Endothelial cell of umbilical vein (primary cell): ENCODE measurements at regions not wholly inside any gene's neighbourhood (a gene's known extent, or its start where the extent isn't known, plus 50 kb on each side); places are given as distances from the start of the nearest gene placed in this dataset.

Source experiments
- BruUV-seq: library from RNA; stranded (reverse); fragments of 400-500 nt; replicated peaks from 2 replicates; lab custom pipeline; 2021; lab: Mats Ljungman, UMichigan
- CTCF ChIA-PET: fragments of 300-600, 350-600 bp; sonication (Branson Sonifier 250); formaldehyde crosslinking; loops from one replicate; lab custom pipeline; 2021; ENCODE audit warnings: antibody characterized with exemption, inconsistent platforms; lab: Charles Lee
- POLR2A ChIA-PET: fragments of 300-600, 350-600 bp; sonication (Branson Sonifier 250); formaldehyde crosslinking; loops from one replicate; lab custom pipeline; 2021; ENCODE audit warnings: antibody characterized with exemption, inconsistent platforms; lab: Charles Lee
- DNase-seq: peaks from one replicate; pipeline ENCODE4 v3.0.0-alpha.2; 2011; ENCODE audit warnings: low read depth, low spot score
- FAIRE-seq: peaks from 2 replicates; lab custom pipeline; 2011; peaks lifted over from hg19 to GRCh38; lab: Jason Lieb, UNC
- H2AFZ ChIP-seq: 2 replicates; pipeline ENCODE4 v1.6.0; 2012; ENCODE audit warnings: low read depth, low read length, control low read depth, inconsistent platforms
- H3K27ac ChIP-seq: 2 replicates; pipeline ENCODE4 v1.5.1; 2011; ENCODE audit warnings: low read depth, mild to moderate bottlenecking, control low read depth, low read length, moderate library complexity; ENCODE audit not compliant: insufficient read depth
- H3K27me3 ChIP-seq, 2 experiments: 2 replicates each; pipeline versions ENCODE4 v1.6.0 to v1.6.1; 2011; ENCODE audit warnings: low read length in 2 of 2, mixed read lengths in 1 of 2; ENCODE audit not compliant: control insufficient read depth in 2 of 2, insufficient read depth in 2 of 2
- H3K36me3 ChIP-seq, 2 experiments: 2 replicates in 1 of 2; 3 replicates in 1 of 2; pipeline ENCODE4 v1.5.1; 2011; ENCODE audit warnings: low read length in 2 of 2, mild to moderate bottlenecking in 1 of 2, moderate library complexity in 1 of 2; ENCODE audit not compliant: control insufficient read depth in 2 of 2, insufficient read depth in 2 of 2; ENCODE audit errors: extremely low read depth in 1 of 2
- H3K4me1 ChIP-seq: 3 replicates; pipeline ENCODE4 v1.5.1; 2011; ENCODE audit warnings: mild to moderate bottlenecking, low read length; ENCODE audit not compliant: control insufficient read depth, insufficient read depth; ENCODE audit errors: extremely low read depth
- H3K4me2 ChIP-seq: 2 replicates; pipeline ENCODE4 v1.6.1; 2011; ENCODE audit warnings: low read length, control low read depth, mixed read lengths; ENCODE audit not compliant: insufficient read depth
- H3K4me3 ChIP-seq, 3 experiments: fragments of 200-600 bp in 1 of 3; sonication (generic), shearing (Covaris generic) in 1 of 3; replicated peaks in 1 of 3; 2 replicates each; pipeline ENCODE4 v1.5.1; 2011 to 2016; ENCODE audit warnings: control low read depth in 3 of 3, low read length in 3 of 3, mild to moderate bottlenecking in 2 of 3, inconsistent platforms in 1 of 3, low read depth in 1 of 3, moderate library complexity in 1 of 3; ENCODE audit not compliant: insufficient read depth in 1 of 3
- H3K79me2 ChIP-seq: 2 replicates; pipeline ENCODE4 v1.6.0; 2012; ENCODE audit warnings: low read length, inconsistent platforms; ENCODE audit not compliant: control insufficient read depth, insufficient read depth
- H3K9ac ChIP-seq: replicated peaks from 2 replicates; pipeline ENCODE3; 2011; ENCODE audit warnings: low read length, control low read depth; ENCODE audit not compliant: insufficient read depth; ENCODE audit errors: extremely low read depth
- H3K9me1 ChIP-seq: replicated peaks from 3 replicates; pipeline ENCODE4 v1.6.0; 2011; ENCODE audit warnings: mild to moderate bottlenecking, low read length; ENCODE audit not compliant: control insufficient read depth, insufficient read depth; ENCODE audit errors: extremely low read depth
- H3K9me3 ChIP-seq: replicated peaks from 2 replicates; pipeline ENCODE4 v1.5.1; 2012; ENCODE audit warnings: low read length, inconsistent platforms; ENCODE audit not compliant: control insufficient read depth, insufficient read depth
- H4K20me1 ChIP-seq: replicated peaks from 2 replicates; pipeline ENCODE3; 2011; ENCODE audit warnings: mild to moderate bottlenecking, low read length; ENCODE audit not compliant: control insufficient read depth, insufficient read depth; ENCODE audit errors: extremely low read depth
- EZH2 ChIP-seq: IDR thresholded peaks from 2 replicates; pipeline ENCODE4 v1.6.1; 2012; ENCODE audit warnings: borderline replicate concordance, low read depth, mild to moderate bottlenecking, moderate library complexity, low read length, inconsistent platforms; ENCODE audit not compliant: severe bottlenecking
- FOS ChIP-seq: IDR thresholded peaks from 2 replicates; pipeline ENCODE4 v1.6.1; 2011; ENCODE audit warnings: mild to moderate bottlenecking, low read length, moderate library complexity, borderline replicate concordance; ENCODE audit not compliant: insufficient read depth
- GATA2 ChIP-seq: IDR thresholded peaks from 2 replicates; pipeline ENCODE4 v1.7.0; 2011; ENCODE audit warnings: low read depth, mild to moderate bottlenecking, moderate library complexity, mixed read lengths, low read length; ENCODE audit not compliant: insufficient read length, insufficient read depth
- JUN ChIP-seq: IDR thresholded peaks from 2 replicates; pipeline ENCODE4 v1.6.1; 2011; ENCODE audit warnings: borderline replicate concordance, low read depth; ENCODE audit not compliant: insufficient read length, insufficient read depth
- MYC ChIP-seq: IDR thresholded peaks from one replicate; pipeline ENCODE4 v1.6.1; 2011; ENCODE audit warnings: mild to moderate bottlenecking, low read depth, low read length
- POLR2A ChIP-seq: IDR thresholded peaks from 2 replicates; pipeline ENCODE4 v1.6.1; 2012; ENCODE audit warnings: low read depth, mild to moderate bottlenecking, control low read depth, low read length
- POLR2AphosphoS5 ChIP-seq: IDR thresholded peaks from 2 replicates; pipeline ENCODE4 v1.6.1; 2012; ENCODE audit warnings: low read depth, mild to moderate bottlenecking, control low read depth, low read length, moderate library complexity; ENCODE audit not compliant: insufficient read depth
- dilution Hi-C: fragments of 300-500 bp; cut with MboI; formaldehyde crosslinking; loops from one replicate; pipeline ENCODE4 v1.15.0; 2019; ENCODE audit warnings: low sequenced_read_pairs; ENCODE audit not compliant: extremely low pct_ligation_motif_present
- intact Hi-C: fragments of 100-400 bp; cut with micrococcal nuclease; formaldehyde crosslinking; loops from one replicate; pipeline ENCODE4 v1.10.0; 2022
- TF ChIP-seq, protein P1 (sequence below), 2 donors: IDR thresholded peaks; 1 replicate in 1 of 2; 2 replicates in 1 of 2; pipeline ENCODE4 v1.5.1; 2011; ENCODE audit warnings: low read length in 2 of 2, mild to moderate bottlenecking in 2 of 2, moderate library complexity in 2 of 2, control low read depth in 1 of 2, inconsistent platforms in 1 of 2, low read depth in 1 of 2; ENCODE audit not compliant: insufficient read depth in 1 of 2; ENCODE audit errors: extremely low read depth in 1 of 2
- TF ChIP-seq, protein P2 (sequence below): IDR thresholded peaks from 2 replicates; pipeline ENCODE4 v1.6.1; 2011; ENCODE audit not compliant: insufficient read depth, insufficient read length

DNA sequence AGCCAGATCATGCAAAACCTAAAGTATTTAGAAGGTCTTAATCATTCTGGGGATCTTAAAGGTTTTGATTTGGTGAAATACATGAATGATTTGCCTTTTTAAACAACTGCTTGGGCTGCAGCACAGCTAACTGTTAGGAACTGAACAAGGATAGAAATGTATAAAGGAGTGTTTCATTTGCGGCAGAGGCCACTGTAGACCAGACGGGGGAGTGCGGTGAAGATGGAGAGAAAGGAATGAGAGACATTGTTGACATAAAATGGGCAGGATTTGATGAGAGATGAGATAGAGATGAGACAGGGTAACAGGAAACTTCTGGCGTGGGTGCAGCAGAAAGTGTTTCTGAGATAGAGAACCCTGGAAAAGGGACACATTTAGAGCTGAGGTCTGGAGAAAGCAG, 308.1 kb downstream of the TMX3 start:
- ChIA-PET CTCF (no interaction called here), POLR2A (no interaction called here)
- H3K9ac ChIP-seq: no peak overlapping the region
- no peaks in the 10 kb centered on the region for H3K27me3 ChIP-seq
- no peak overlapping the region for H3K4me3 ChIP-seq
- no peaks in the 10 kb centered on the region for H3K4me1 ChIP-seq
- no peak overlapping the region for H3K4me2 ChIP-seq
- DNase-seq (no peak), FAIRE-seq (no peak)
- dilution Hi-C loops (no loop called here), intact Hi-C loops (no loop called here)
- BruUV-seq: no TSS peak
- H2AFZ ChIP-seq: no peak overlapping the region
- H3K9me1 ChIP-seq: no peaks in the 10 kb centered on the region
- H3K27ac ChIP-seq: no peak overlapping the region
- no peaks in the 10 kb centered on the region for H3K9me3 ChIP-seq
- no peaks in the 10 kb centered on the region for H3K79me2 ChIP-seq
- H4K20me1 ChIP-seq: no peaks in the 10 kb centered on the region
- TF ChIP-seq POLR2A (no peak), GATA2 (no peak), MYC (no peak), EZH2 (no peak), POLR2AphosphoS5 (no peak), JUN (no peak), FOS (no peak)
- TF ChIP-seq, protein P1, sequence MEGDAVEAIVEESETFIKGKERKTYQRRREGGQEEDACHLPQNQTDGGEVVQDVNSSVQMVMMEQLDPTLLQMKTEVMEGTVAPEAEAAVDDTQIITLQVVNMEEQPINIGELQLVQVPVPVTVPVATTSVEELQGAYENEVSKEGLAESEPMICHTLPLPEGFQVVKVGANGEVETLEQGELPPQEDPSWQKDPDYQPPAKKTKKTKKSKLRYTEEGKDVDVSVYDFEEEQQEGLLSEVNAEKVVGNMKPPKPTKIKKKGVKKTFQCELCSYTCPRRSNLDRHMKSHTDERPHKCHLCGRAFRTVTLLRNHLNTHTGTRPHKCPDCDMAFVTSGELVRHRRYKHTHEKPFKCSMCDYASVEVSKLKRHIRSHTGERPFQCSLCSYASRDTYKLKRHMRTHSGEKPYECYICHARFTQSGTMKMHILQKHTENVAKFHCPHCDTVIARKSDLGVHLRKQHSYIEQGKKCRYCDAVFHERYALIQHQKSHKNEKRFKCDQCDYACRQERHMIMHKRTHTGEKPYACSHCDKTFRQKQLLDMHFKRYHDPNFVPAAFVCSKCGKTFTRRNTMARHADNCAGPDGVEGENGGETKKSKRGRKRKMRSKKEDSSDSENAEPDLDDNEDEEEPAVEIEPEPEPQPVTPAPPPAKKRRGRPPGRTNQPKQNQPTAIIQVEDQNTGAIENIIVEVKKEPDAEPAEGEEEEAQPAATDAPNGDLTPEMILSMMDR (IDR thresholded peaks at IDR 0.05; ENCODE audit: extremely low read depth in 1 of 2, insufficient read depth in 1 of 2, low read depth in 1 of 2, low read length in 2 of 2): no peak
- TF ChIP-seq, protein P2, sequence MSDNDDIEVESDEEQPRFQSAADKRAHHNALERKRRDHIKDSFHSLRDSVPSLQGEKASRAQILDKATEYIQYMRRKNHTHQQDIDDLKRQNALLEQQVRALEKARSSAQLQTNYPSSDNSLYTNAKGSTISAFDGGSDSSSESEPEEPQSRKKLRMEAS: no peak
- no peaks in the 10 kb centered on the region for H3K36me3 ChIP-seq
